MG63 (cell line): ENCODE measurements at regions not wholly inside any gene's neighbourhood (a gene's known extent, or its start where the extent isn't known, plus 50 kb on each side); places are given as distances from the start of the nearest gene placed in this dataset.

ENCODE experiments used
- DNase-seq: peaks from one replicate; pipeline ENCODE4 v3.0.0-alpha.2; 2020
- H3K27me3 ChIP-seq: fragments of 250-450 bp; sonication (Bioruptor Pico); 2 replicates; pipeline ENCODE4 v1.5.1; 2020; ENCODE audit warnings: mild to moderate bottlenecking, moderate library complexity
- H3K36me3 ChIP-seq: fragments of 250-450 bp; sonication (Bioruptor Pico); 2 replicates; pipeline ENCODE4 v1.5.1; 2020; ENCODE audit warnings: mild to moderate bottlenecking, moderate library complexity
- H3K4me3 ChIP-seq: fragments of 250-450 bp; sonication (Bioruptor Pico); 2 replicates; pipeline ENCODE4 v1.5.1; 2020; ENCODE audit warnings: mild to moderate bottlenecking, moderate library complexity
- H3K9me3 ChIP-seq: fragments of 250-450 bp; sonication (Bioruptor Pico); 2 replicates; pipeline ENCODE4 v1.5.1; 2020; ENCODE audit warnings: mild to moderate bottlenecking, moderate library complexity

DNA sequence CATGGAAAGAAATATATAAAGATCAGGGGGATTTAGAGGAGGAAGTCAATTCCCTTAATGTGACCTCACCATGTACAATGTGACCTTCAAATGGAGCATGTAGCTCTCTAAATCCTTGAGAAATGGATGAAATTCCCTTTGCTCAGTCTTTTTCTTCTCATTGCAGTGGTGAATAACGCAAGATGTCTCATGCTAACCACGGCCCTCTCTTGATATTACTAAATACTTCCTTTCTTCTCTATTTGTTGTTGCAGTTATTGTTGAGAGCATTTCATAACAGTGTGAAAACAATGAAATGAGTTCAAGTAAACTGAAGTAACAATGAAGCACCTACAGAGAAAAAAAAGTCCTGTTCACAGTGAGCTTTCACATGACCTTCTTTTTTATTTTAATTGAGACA is 55.6 kb downstream of the ZNF281 start:
- Histone ChIP-seq H3K27me3 (no peaks in the 10 kb centered on the region), H3K4me3 (no peak overlapping the region), H3K36me3 (no peaks in the 10 kb centered on the region), H3K9me3 (no peaks in the 10 kb centered on the region)
- DNase-seq = no peak

DNA sequence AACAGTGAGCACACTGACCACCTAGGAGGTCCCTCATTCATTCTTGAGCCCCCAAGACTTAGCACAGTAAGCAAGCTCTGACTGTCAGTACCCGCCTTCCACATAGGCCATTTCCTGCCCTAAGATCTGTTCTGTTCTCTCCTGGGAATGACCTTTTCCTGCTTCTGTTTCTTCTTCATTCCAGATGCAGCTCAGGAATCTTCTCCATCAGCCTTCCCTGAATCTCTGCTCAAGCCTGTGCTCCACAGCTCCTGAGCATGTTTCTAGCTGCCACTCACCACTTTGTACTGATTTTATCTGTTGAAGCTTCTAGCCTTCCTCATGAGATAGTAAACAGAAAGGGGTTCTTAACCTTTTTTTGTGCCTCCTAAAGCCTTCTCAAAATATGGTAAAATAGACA is 56.6 kb downstream of the ZNF281 start:
- Histone ChIP-seq H3K27me3 (no peaks in the 10 kb centered on the region), H3K9me3 (no peaks in the 10 kb centered on the region), H3K36me3 (no peaks in the 10 kb centered on the region), H3K4me3 (no peak overlapping the region)
- no peak for DNase-seq

DNA sequence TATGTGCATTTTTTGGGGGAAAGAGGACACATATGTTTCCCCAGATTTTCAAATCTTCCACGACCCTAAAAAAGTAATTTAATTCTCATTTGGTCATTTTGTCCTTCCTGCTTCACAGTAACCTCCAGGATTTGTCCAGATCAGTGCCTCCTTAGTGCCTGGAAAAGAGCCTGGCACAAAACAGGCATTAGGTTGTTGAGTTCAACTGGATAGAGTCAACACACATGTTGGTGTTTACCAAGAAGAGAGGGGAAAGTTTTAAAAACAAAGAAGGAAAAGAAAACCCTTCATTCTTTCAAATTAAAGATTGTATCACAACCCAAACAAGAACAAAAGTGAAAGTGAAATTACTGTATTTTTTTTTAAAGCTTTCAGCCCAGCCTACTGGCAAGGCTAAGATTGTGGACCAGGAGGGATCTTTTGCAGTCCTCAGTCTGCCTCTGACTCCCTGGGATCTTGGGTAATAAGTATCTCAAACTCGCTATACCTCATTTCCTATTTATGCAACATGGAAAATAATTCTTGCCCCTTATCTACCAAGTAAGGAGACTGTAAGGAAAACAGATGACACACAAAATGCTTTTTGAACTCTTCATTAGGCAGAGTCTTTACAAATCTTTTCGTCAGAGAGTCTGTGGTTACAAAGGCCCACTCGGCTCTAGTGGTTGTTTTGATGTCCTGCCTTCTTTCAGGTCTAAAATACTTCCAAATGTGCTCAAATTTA is 57.8 kb downstream of the ZNF281 start:
- no peak overlapping the region for H3K4me3 ChIP-seq
- DNase-seq = peak; percentile 42
- H3K9me3 ChIP-seq = no peaks in the 10 kb centered on the region
- H3K27me3 ChIP-seq = no peaks in the 10 kb centered on the region
- H3K36me3 ChIP-seq = no peaks in the 10 kb centered on the region

DNA sequence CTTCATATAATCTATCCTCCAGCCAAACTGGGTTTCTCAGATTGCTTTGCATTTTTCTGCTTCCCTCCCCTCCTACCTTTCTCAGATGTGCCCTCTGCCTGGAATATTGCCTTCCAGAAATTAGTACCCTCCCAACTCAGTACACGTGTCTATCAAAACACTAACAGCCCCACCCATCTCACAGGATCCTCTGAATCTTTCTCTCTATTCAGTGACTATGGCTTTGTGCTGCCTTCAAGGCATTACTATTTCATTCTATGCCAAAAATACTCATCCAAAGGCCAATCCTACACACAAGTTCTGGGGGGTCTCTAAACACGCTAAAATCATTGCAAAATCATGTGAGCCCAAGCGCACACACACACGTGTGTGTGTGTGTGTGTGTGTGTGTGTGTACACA is 58.4 kb downstream of the ZNF281 start:
- no peaks in the 10 kb centered on the region for H3K36me3 ChIP-seq
- no peak for DNase-seq
- no peak overlapping the region for H3K4me3 ChIP-seq
- no peaks in the 10 kb centered on the region for H3K9me3 ChIP-seq
- H3K27me3 ChIP-seq = no peaks in the 10 kb centered on the region

DNA sequence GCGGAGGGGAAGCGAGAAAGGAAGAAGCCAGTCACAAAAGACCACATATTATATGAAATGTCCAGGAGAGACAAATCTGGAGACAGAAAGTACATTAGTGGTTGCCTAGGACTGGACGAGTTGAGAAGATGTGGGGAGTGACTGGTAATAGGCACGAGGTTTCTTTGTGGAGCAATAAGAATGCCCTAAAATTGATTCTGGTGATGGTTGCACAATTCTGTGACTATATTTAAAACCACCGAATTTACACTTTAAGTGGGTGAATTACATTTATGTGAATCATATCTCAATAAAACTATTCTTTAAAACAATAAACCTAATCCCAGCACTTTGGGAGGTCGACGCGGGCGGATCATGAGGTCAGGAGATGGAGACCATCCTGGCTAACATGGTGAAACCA is 63.1 kb downstream of the ZNF281 start:
- Histone ChIP-seq H3K36me3 (no peaks in the 10 kb centered on the region), H3K9me3 (no peaks in the 10 kb centered on the region), H3K4me3 (no peak overlapping the region), H3K27me3 (no peaks in the 10 kb centered on the region)
- DNase-seq = peak; percentile 28

DNA sequence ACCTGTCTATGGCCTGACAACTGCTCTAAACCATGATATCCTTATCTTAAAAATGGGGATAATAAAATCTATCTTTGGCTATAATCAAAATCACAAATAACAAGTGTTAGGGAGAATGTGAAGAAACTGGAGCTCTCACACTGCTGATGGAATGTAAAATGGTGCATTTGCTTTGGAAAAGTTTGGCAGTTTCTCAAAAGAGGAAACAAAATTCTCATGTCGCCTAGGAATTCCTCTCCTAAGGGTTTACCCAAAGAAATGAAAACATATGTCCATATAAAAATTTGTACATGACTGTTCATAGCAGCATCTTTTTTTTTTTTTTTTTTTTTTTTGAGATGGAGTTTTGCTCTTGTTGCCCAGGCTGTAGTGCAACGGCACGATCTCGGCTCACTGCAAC is 64.3 kb downstream of the ZNF281 start:
- no peak for DNase-seq
- H3K4me3 ChIP-seq = no peak overlapping the region
- H3K27me3 ChIP-seq = no peaks in the 10 kb centered on the region
- no peaks in the 10 kb centered on the region for H3K36me3 ChIP-seq
- no peaks in the 10 kb centered on the region for H3K9me3 ChIP-seq

DNA sequence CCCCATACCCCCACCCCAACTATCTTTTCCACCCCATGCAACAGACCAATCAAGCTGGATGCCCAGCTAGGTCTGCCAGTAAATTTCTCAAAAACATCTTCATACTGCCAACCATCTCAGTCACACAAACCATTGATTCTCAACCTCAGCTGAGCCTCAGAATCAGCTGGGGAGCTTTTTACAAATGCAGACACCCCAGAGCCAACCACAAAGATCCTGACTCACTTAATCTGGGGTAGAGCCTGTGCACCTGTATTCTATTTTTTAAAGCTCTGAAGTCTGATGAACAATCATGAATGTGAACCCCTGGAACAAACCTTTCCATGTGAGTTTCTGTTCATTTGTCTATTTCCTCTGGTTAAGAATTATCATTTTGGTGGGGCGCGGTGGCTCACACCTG is 66.0 kb downstream of the ZNF281 start:
- no peaks in the 10 kb centered on the region for H3K9me3 ChIP-seq
- no peaks in the 10 kb centered on the region for H3K27me3 ChIP-seq
- no peak for DNase-seq
- H3K36me3 ChIP-seq = no peaks in the 10 kb centered on the region
- no peak overlapping the region for H3K4me3 ChIP-seq

DNA sequence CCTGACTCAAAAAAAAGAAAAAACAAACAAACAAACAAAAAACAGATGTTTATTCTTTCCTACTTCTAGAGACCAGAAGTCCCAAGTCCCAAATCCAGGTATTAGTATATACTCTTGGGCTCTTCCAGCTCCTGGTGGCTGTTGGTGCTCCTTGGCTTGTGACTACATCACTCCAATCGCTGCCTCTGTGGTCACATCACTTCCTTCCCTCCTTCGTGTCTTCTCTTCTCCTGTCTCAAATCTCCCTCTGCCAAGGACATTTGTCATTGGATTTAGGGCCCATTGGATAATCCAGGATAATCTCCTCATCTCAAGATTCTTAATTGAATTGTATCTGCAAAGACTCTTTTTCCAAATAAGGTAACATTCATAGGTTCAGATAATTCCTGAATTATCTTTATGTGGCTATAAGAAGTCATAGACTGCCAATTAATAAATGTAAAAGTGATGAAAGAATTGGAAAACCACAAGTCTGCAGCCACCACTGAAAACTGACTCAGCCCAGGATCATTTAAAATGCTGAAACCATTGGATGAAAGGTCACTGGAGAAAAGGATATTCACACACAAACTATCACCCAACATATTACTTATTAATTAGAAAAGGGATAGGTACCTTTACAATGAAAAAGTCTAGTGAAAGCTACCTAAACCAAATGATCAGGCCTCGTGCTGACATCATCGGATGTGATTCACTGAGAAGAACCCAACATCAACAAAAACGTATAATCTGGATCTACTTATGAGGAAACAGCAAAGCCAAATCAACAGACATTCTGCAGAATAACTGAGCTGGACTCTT is 67.1 kb downstream of the ZNF281 start:
- no peak for DNase-seq

DNA sequence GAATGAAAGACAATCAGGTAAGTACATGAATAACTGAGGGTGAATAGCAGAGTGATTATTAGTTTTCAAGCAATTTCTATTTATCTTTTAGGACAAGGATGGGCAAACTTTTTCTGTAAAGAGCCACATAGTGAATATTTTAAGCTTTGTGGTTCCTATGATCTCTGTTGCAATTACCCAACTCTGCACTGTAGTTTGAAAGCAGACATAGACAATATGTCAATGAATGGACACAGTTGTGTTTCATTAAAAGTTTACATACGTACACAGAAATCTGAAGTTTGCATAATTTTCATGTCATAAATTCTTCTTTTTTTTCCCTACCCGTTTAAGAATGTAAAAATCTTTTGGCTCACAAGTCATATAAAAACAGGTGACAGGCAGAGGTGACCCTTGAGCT is 71.4 kb downstream of the ZNF281 start:
- H3K27me3 ChIP-seq = no peaks in the 10 kb centered on the region
- no peaks in the 10 kb centered on the region for H3K9me3 ChIP-seq
- no peak overlapping the region for H3K4me3 ChIP-seq
- no peak for DNase-seq
- H3K36me3 ChIP-seq = no peaks in the 10 kb centered on the region

More for the DNA sequence above, 67.1 kb downstream of the ZNF281 start:
- Histone ChIP-seq H3K36me3 (no peaks in the 10 kb centered on the region), H3K4me3 (no peak overlapping the region), H3K27me3 (no peaks in the 10 kb centered on the region), H3K9me3 (no peaks in the 10 kb centered on the region)

DNA sequence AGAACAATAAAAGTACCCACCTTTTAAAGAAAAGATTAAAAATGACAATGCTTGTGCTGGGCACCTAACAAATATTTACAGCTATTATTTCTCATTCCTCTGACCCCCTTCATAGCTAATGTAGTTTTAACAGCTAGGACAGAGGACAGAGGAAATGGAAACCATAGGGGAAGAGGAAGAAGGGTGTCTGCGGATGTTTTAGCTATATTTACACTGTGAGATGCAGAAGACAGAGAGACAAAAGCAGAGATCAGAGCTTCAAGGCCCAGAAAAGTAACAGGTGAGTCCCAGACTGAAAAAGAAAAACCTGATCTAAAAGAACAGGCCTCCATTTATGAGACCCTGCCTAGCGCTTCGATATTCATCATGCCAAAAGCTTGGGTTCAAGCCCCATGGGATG is 72.0 kb downstream of the ZNF281 start:
- Histone ChIP-seq H3K27me3 (no peaks in the 10 kb centered on the region), H3K4me3 (no peak overlapping the region), H3K36me3 (no peaks in the 10 kb centered on the region), H3K9me3 (no peaks in the 10 kb centered on the region)
- no peak for DNase-seq

DNA sequence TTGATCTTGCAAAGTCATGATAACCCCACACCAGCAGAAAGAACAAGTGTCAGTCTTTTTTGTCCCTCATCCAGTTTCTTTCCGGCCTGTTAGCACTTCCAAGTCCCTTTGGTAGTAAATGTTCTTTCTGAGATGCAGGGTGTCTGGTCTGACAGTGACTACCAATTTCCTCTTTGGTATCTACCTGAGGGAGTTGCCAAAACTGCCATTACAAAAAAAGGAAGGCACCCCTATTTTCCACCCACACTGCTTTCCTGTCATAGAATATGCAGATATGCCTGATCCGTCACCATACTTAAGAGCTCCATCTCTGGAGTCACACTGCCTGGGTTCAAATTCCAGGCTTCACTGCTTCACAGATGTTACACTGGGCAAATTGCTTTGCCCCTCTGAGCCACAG is 72.4 kb downstream of the ZNF281 start:
- no peak overlapping the region for H3K4me3 ChIP-seq
- DNase-seq = no peak
- no peaks in the 10 kb centered on the region for H3K9me3 ChIP-seq

DNA sequence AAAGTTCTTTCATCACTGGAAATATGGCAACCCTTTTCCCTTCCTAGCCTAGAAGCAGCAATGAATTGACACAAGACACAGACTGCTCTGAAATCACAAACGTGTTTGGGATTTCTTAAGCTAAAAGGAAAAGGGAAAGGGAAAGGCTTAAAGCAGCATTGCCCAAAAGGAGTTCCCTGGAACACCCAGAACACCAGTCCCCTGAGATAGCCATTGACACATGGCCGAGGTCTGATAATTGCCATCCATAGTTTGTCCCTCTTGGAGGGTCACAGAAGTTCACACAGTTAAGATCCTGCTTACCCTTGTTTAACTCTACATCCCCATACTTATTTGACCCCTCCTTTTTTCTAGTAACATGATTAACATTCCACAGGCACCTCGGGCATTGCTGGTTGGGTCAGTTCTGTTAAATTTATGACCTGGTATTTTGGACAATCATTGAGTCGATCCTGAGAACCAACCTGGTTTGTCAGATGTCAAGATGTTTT is 72.9 kb downstream of the ZNF281 start:
- no peaks in the 10 kb centered on the region for H3K9me3 ChIP-seq
- no peaks in the 10 kb centered on the region for H3K27me3 ChIP-seq
- no peaks in the 10 kb centered on the region for H3K36me3 ChIP-seq
- no peak for DNase-seq
- no peak overlapping the region for H3K4me3 ChIP-seq

More for the DNA sequence above, 72.4 kb downstream of the ZNF281 start:
- no peaks in the 10 kb centered on the region for H3K36me3 ChIP-seq
- H3K27me3 ChIP-seq = no peaks in the 10 kb centered on the region

DNA sequence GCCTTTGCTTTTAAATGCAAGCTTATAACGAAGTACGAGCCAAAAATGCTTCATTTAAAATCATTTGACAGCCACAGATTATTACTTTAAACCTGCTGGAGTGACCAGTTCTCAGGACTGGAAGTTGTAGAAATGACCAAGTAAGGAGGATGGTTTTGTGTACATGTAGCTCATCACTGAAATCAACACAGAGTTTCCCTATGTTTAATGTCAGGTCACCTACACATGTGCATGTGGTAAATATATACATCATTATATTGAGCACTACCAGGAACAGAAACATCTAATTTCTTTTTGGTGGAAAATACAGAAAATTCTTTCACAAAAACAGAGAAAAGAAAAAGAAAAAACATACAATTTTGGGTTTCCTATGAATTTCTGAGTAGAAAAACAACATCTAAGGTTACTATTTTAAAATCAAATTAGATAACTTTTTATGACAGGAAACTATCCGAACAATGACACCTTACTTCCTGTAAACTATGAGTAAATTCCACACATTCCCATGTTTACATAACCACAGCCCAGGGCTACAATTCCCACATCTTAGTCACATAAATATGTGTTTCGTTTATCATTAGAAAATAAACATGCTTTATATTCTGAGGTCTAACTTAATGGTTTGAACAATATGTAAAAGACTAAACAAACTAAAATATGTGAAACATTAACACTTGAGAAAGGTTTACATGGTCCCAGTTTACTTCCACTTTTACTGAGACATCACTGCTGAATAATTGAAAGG is 73.6 kb downstream of the ZNF281 start:
- Histone ChIP-seq H3K4me3 (no peak overlapping the region), H3K9me3 (no peaks in the 10 kb centered on the region), H3K27me3 (no peaks in the 10 kb centered on the region), H3K36me3 (no peaks in the 10 kb centered on the region)
- DNase-seq = peak; percentile 19

DNA sequence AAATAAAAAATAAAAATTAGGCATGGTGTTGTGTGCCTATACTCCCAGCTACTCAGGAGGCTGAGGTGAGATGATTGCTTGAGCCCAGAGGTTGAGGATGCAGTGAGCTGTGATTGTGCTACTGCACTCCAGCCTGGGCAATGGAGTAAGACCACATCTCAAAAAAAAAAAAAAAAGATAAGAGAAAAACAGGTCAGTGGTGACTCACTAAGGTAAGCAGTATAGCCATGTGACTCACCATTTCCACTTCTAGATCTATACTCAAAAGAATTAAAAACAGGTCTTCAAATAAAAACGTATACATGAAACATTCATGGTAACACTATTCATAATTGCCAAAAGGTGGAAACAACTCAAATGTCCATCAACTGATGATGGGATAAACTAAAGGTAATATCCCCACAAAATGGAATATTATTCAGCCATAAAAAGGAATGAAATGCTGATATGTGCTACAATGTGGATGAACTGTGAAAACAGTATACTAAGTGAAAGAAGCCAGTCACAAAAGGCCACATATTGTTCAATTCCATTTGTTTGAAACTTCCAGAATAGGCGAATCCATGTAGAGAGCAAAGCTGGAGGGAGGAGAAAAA is 75.1 kb downstream of the ZNF281 start:
- Histone ChIP-seq H3K27me3 (no peaks in the 10 kb centered on the region), H3K4me3 (no peak overlapping the region), H3K9me3 (no peaks in the 10 kb centered on the region), H3K36me3 (no peaks in the 10 kb centered on the region)
- DNase-seq = no peak

DNA sequence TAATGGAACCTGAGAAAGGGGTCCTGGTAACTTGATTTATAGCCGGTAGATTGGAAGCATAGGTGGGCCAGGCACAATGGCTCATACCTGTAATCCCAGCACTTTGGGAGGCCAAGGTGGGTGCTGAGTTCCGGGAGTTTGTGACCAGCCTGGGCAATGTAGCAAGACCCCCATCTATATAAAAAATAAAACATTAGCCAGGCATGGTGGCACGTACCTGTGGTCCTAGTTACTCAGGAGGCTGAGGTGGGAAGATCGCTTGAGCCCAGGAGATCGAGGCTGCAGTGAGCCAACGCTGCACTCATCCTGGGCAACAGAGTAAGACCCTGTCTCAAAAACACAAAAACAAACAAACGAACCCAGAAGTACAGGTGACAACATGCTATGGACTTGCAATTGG is 76.5 kb downstream of the ZNF281 start:
- DNase-seq = no peak
- H3K9me3 ChIP-seq = no peaks in the 10 kb centered on the region
- no peak overlapping the region for H3K4me3 ChIP-seq
- H3K27me3 ChIP-seq = no peaks in the 10 kb centered on the region
- no peaks in the 10 kb centered on the region for H3K36me3 ChIP-seq

DNA sequence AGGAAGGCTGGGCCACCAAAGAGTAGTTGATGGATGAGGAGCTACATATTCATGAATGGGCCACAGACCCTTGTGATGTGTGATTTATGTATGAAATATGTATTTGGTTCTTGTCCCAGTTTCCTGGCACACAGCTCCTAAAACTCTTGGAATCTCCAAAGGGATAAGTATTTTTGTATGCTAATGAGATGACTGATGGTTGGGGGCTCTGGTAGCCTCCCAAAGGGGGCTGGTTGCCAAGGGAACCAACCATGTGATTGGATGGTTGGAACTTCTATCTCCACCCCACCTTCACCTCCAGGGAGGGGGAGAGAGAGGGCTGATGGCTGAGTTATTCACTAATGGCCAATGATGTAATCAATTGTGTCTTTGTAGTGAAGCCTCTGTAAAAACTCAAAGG is 77.1 kb downstream of the ZNF281 start:
- Histone ChIP-seq H3K4me3 (no peak overlapping the region), H3K27me3 (no peaks in the 10 kb centered on the region), H3K36me3 (no peaks in the 10 kb centered on the region), H3K9me3 (no peaks in the 10 kb centered on the region)
- DNase-seq = peak; percentile 17
